ENCODE measurements at regions not wholly inside any gene's neighbourhood (a gene's known extent, or its start where the extent isn't known, plus 50 kb on each side); places are given as distances from the start of the nearest gene placed in this dataset.

DNA sequence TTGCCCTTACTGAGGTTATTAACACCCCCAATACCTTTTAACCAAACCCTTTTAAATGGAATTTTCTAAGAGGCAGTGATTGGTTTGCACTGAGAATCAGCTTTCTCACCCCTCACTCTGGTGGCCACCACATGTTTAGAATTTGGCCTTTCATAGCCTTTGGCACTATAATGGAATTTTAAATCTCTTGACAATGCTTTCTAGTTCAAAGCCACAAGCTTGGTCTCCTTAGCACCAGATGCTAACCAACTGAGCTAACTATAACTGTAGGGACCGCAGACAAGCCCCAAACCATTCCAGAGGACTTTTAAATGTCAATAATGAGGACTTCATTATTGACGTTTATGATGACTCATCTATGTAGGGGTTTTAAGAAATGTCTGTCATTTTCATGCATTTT lies 238.7 kb upstream of the SNX7 start:
- SMC1A ChIA-PET (ENCODE audit: uncharacterized antibody, unreplicated experiment), result no interaction called here
- no peak overlapping the region for H3K4me3 ChIP-seq
- H3K27ac ChIP-seq (ENCODE audit: control insufficient read depth, insufficient read depth), result no peak overlapping the region
- H3K9me3 ChIP-seq (replicated peaks; ENCODE audit: control insufficient read depth, insufficient read depth, low read length), result no peaks in the 10 kb centered on the region
- WGBS (ENCODE audit: insufficient coverage, insufficient replicate concordance, low lambda C conversion rate, missing lambda C conversion rate), result 4% methylated on average over 2 of the region's 2 CpGs
- H3K27me3 ChIP-seq (replicated peaks in 1 of 2; ENCODE audit: control insufficient read depth in 2 of 2, insufficient read depth in 2 of 2, low read length in 1 of 2), result no peaks in the 10 kb centered on the region
- H4K20me1 ChIP-seq (ENCODE audit: control insufficient read depth, insufficient read depth), result no peaks in the 10 kb centered on the region
- no peak overlapping the region for H3K4me2 ChIP-seq (ENCODE audit: control insufficient read depth, insufficient read depth)
- ATAC-seq, result no peak
- FAIRE-seq, result no peak
- no peaks in the 10 kb centered on the region for H3K4me1 ChIP-seq (ENCODE audit: control insufficient read depth, insufficient read depth, low read length)
- RAD21 ChIA-PET (ENCODE audit: unreplicated experiment), result no interaction called here
- no peaks in the 10 kb centered on the region for H3K36me3 ChIP-seq (ENCODE audit: control insufficient read depth in 2 of 2, insufficient read depth in 2 of 2, low read length in 1 of 2)
- no peak overlapping the region for H3K9ac ChIP-seq (ENCODE audit: control insufficient read depth, insufficient read depth, low read length)
- H2AFZ ChIP-seq (ENCODE audit: control insufficient read depth, low read depth, low read length), result no peak overlapping the region
- no TSS peak for BruUV-seq (replicated peaks)
- no peak for TF ChIP-seq MEF2B (IDR thresholded peaks at IDR 0.05; ENCODE audit: partially characterized antibody, poor library complexity, severe bottlenecking)
- TF ChIP-seq, protein P1, sequence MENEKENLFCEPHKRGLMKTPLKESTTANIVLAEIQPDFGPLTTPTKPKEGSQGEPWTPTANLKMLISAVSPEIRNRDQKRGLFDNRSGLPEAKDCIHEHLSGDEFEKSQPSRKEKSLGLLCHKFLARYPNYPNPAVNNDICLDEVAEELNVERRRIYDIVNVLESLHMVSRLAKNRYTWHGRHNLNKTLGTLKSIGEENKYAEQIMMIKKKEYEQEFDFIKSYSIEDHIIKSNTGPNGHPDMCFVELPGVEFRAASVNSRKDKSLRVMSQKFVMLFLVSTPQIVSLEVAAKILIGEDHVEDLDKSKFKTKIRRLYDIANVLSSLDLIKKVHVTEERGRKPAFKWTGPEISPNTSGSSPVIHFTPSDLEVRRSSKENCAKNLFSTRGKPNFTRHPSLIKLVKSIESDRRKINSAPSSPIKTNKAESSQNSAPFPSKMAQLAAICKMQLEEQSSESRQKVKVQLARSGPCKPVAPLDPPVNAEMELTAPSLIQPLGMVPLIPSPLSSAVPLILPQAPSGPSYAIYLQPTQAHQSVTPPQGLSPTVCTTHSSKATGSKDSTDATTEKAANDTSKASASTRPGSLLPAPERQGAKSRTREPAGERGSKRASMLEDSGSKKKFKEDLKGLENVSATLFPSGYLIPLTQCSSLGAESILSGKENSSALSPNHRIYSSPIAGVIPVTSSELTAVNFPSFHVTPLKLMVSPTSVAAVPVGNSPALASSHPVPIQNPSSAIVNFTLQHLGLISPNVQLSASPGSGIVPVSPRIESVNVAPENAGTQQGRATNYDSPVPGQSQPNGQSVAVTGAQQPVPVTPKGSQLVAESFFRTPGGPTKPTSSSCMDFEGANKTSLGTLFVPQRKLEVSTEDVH (IDR thresholded peaks at IDR 0.05; ENCODE audit: low read depth, partially characterized antibody), result no peak
- intact Hi-C loops (cut with micrococcal nuclease; ENCODE audit: unreplicated experiment), result no loop called here
- no peaks in the 10 kb centered on the region for H3K79me2 ChIP-seq (ENCODE audit: control insufficient read depth, insufficient read depth, low read length)
- in situ Hi-C loops (cut with MboI), result no loop called here
- POLR2A ChIA-PET, result no interaction called here
- CTCF ChIA-PET, result no interaction called here
- DNase-seq (ENCODE audit: low read depth, low spot score), result no peak

DNA sequence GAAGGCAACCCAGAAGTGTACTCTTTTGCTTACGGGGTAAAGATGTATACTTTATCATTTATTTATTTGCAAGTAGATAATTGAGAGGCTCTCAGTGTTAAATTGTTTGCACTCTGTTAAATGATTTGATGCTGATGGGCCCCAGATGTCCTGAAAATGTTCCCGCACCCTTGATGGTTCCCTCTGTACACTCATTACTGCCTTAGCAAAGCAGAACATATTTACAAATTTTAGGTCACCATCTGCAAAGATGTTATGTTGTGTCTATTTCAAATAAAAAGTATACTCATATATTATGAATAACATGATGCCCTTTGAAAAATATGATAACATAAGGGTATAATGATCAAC lies 240.5 kb upstream of the SNX7 start:
- Histone ChIP-seq H3K27me3 (replicated peaks in 1 of 2; ENCODE audit: control insufficient read depth in 2 of 2, insufficient read depth in 2 of 2, low read length in 1 of 2) (no peaks in the 10 kb centered on the region), H4K20me1 (ENCODE audit: control insufficient read depth, insufficient read depth) (no peaks in the 10 kb centered on the region), H3K27ac (ENCODE audit: control insufficient read depth, insufficient read depth) (no peak overlapping the region), H3K36me3 (ENCODE audit: control insufficient read depth in 2 of 2, insufficient read depth in 2 of 2, low read length in 1 of 2) (no peaks in the 10 kb centered on the region), H3K4me2 (ENCODE audit: control insufficient read depth, insufficient read depth) (no peak overlapping the region), H3K79me2 (ENCODE audit: control insufficient read depth, insufficient read depth, low read length) (no peaks in the 10 kb centered on the region), H3K4me1 (ENCODE audit: control insufficient read depth, insufficient read depth, low read length) (no peaks in the 10 kb centered on the region), H3K9ac (ENCODE audit: control insufficient read depth, insufficient read depth, low read length) (no peak overlapping the region), H3K4me3 (no peak overlapping the region), H3K9me3 (replicated peaks; ENCODE audit: control insufficient read depth, insufficient read depth, low read length) (no peaks in the 10 kb centered on the region), H2AFZ (ENCODE audit: control insufficient read depth, low read depth, low read length) (no peak overlapping the region)
- no peak for ATAC-seq
- DNase-seq (ENCODE audit: low read depth, low spot score), result no peak
- 50% methylated on average over 2 of the region's 2 CpGs for WGBS (ENCODE audit: insufficient coverage, insufficient replicate concordance, low lambda C conversion rate, missing lambda C conversion rate)
- ChIA-PET RAD21 (ENCODE audit: unreplicated experiment) (no interaction called here), POLR2A (no interaction called here), CTCF (no interaction called here), SMC1A (ENCODE audit: uncharacterized antibody, unreplicated experiment) (no interaction called here)
- no peak for FAIRE-seq
- no TSS peak for BruUV-seq (replicated peaks)
- in situ Hi-C loops (cut with MboI) (no loop called here), intact Hi-C loops (cut with micrococcal nuclease; ENCODE audit: unreplicated experiment) (no loop called here)
- no peak for TF ChIP-seq POLR2AphosphoS2 (IDR thresholded peaks at IDR 0.05; ENCODE audit: low read depth, low read length)
- TF ChIP-seq, protein P2, sequence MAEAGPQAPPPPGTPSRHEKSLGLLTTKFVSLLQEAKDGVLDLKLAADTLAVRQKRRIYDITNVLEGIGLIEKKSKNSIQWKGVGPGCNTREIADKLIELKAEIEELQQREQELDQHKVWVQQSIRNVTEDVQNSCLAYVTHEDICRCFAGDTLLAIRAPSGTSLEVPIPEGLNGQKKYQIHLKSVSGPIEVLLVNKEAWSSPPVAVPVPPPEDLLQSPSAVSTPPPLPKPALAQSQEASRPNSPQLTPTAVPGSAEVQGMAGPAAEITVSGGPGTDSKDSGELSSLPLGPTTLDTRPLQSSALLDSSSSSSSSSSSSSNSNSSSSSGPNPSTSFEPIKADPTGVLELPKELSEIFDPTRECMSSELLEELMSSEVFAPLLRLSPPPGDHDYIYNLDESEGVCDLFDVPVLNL (IDR thresholded peaks at IDR 0.05; ENCODE audit: low read depth, low read length), result no peak
- TF ChIP-seq GABPA (IDR thresholded peaks at IDR 0.05; ENCODE audit: low read depth), result no peak
- TF ChIP-seq TAF1 (IDR thresholded peaks at IDR 0.05; ENCODE audit: borderline replicate concordance, low read depth, low read length), result no peak
- TF ChIP-seq CBX3 (IDR thresholded peaks at IDR 0.05; ENCODE audit: borderline replicate concordance, low read depth), result no peak
- TF ChIP-seq, protein P3, sequence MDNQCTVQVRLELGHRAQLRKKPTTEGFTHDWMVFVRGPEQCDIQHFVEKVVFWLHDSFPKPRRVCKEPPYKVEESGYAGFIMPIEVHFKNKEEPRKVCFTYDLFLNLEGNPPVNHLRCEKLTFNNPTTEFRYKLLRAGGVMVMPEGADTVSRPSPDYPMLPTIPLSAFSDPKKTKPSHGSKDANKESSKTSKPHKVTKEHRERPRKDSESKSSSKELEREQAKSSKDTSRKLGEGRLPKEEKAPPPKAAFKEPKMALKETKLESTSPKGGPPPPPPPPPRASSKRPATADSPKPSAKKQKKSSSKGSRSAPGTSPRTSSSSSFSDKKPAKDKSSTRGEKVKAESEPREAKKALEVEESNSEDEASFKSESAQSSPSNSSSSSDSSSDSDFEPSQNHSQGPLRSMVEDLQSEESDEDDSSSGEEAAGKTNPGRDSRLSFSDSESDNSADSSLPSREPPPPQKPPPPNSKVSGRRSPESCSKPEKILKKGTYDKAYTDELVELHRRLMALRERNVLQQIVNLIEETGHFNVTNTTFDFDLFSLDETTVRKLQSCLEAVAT (IDR thresholded peaks at IDR 0.05), result no peak
- TF ChIP-seq NR2F1 (conservative IDR thresholded peaks at IDR 0.05), result no peak
- TF ChIP-seq, protein P4, sequence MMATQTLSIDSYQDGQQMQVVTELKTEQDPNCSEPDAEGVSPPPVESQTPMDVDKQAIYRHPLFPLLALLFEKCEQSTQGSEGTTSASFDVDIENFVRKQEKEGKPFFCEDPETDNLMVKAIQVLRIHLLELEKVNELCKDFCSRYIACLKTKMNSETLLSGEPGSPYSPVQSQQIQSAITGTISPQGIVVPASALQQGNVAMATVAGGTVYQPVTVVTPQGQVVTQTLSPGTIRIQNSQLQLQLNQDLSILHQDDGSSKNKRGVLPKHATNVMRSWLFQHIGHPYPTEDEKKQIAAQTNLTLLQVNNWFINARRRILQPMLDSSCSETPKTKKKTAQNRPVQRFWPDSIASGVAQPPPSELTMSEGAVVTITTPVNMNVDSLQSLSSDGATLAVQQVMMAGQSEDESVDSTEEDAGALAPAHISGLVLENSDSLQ (IDR thresholded peaks at IDR 0.05), result no peak
- TF ChIP-seq JUND (IDR thresholded peaks at IDR 0.05; ENCODE audit: low read depth, low read length), result no peak
- no peak for TF ChIP-seq FOXM1 (IDR thresholded peaks at IDR 0.05; ENCODE audit: low read depth, low read length)
- no peak for TF ChIP-seq ZNF274 (IDR thresholded peaks at IDR 0.05; ENCODE audit: insufficient read depth, insufficient read length)

All from GM12878 (cell line).